8988T (cell line): ENCODE measurements at regions not wholly inside any gene's neighbourhood (a gene's known extent, or its start where the extent isn't known, plus 50 kb on each side); places are given as distances from the start of the nearest gene placed in this dataset.
"Not testable (repeated sequence)": the region's sequence is repeated elsewhere in the genome, so short reads cannot be mapped to it uniquely, and the experiment has no call there.

Experiments
- DNase-seq: peaks from one replicate; pipeline ENCODE4 v3.0.0; 2011

DNA sequence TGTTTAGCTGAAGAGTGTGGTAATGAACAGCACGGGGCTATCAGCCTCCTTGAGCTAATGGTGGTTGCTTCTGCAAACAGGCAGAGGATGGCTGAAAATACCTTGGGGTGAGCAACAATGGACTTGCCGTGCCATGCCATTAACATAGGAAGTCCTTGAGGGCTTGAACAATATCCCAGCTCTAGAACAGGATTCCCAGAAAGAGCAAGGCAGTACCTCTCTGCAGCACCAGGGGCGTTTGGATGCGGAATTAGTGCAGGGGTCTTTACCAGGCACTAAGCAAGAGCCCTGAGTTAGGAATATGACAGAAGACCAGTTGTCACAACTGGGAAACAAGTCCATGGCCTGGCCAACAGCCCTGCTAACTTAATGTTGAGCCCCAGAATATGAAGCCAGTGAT, 143.2 kb upstream of the COBL start:
- DNase-seq: no peak

GRCh38 chr7:51458693-51459092, 142.1 kb upstream of the COBL start:
- no peak for DNase-seq

- DNase-seq: no peak
These were observed 140.5 kb upstream of the COBL start for GRCh38 chr7:51457079-51457478.

GRCh38 chr7:51456431-51457060, 139.9 kb upstream of the COBL start:
- no peak for DNase-seq

- no peak for DNase-seq
These were observed 139.3 kb upstream of the COBL start for GRCh38 chr7:51455948-51456347.

DNA sequence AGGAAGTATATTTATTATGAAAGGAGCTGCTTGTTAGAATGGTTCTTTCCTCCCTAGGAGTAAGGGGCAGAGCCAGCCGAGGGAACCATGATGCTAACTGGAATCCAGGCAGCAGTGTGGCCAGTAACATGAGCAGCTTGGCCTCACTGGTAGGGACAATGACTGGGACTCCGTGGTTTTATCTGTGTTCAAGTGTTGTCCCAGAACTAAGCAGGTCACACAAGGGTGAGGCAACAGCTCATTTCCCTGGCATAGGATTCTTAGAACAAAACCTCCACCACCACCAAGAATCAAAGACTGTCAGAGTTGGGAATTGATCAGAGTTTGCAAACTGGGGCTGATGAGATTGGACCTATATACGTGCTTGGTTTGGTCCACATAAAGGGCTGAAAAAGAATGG, 138.9 kb upstream of the COBL start:
- DNase-seq: no peak

DNA sequence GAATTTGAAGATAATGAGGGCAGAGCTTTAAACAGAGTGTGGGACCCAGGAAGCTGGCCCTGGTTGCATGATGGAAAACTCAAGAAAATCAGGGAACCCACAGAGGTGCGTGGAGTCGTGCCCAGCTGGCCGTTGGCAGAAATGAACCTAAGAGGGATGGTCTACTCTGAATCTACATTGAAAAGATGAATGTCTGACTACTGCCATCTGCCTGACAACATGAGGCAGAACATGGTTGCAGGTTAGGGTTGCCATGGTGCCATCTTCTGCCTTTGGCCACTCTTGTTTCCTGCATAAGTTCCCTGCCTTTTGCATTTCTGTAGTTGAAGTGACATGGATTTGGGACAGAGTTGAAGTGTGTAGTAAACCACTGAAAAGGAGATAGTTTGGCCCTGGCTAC, 138.5 kb upstream of the COBL start:
- no peak for DNase-seq

DNA sequence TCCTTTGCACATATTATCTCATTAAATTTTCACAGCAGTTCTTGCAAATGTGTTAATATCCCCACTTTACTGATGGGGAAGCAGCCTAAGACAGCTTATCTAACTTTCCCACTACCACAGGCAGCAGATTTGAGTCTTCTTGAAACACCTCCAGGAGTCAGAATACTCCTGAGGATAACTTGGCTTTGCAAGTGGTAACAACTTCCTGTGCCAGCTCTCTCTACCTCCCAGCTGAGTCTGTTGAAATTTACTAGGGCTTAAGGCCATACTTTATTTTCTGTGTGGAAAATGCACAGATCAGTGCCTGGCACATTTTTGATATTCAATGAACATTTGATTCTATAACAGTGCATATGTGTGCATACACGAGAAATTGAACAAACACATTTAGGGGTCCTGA, 136.1 kb upstream of the COBL start:
- no peak for DNase-seq

- DNase-seq: no peak
These were observed 135.3 kb upstream of the COBL start for GRCh38 chr7:51451751-51452476.

DNA sequence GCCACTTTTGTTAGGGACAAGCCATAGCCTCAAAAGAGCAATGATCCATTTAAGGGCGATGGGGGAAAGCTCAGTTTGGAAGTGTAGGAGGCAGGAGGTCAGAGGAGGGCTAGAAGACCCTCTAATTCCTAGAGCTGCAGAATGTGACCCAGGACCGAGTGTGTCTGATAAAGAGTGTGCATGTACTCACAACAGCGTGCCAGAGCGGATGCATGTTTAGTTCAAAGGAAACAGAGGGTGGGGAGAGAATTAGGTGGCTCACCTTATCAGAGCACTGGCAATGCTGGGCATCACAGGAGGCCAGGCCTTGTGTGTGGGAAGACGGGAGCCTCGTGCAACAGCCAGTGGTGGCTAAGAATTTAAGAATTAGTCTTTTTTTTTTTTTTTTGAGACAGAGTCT, 133.9 kb upstream of the COBL start:
- DNase-seq: no peak

GRCh38 chr7:51446785-51447184, 130.2 kb upstream of the COBL start:
- no peak for DNase-seq

GRCh38 chr7:51446356-51446755, 129.7 kb upstream of the COBL start:
- no peak for DNase-seq

- DNase-seq: no peak
These were observed 128.3 kb upstream of the COBL start for GRCh38 chr7:51444936-51445335.

GRCh38 chr7:51430480-51431086, 114.0 kb upstream of the COBL start:
- DNase-seq: no peak

- DNase-seq: no peak
These were observed 111.7 kb upstream of the COBL start for GRCh38 chr7:51428217-51428887.

DNA sequence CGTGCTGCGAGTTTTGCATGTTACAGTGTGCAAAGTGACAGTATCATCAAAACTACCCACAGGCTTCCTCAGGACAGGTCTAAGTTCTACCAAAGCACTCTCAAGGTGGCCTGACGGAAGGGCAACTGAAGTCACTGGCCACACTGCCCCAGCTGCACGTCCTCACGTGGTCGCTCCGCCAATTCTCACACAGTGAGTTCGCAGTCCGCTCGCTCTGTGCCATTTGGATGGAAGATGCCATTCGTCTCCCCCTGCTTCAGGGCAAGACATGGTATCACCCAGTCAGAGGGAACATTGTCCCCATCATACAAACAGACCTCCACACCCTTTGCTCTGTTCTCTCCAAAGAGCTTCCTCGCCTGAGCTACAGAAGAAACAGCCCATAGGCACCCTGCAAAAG, 109.6 kb upstream of the COBL start:
- DNase-seq: no peak

DNA sequence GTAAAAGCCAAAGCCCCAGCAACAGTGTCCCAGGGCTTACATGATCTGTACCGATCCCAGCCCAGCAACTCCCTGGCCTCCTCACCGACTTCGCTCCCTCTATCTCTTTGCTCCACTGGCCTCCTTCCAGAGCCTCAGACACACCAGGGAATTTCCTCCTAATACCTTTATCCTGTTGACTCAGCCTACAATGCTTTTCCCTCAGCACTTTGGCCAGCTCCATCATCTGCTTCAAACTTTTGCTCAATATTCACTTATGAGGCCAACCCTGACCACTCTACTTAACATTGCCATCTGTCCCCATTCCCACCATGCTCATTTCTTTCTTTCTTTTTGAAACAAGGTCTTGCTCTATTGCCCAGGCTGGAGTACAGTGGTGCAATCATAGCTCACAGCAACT, 93.3 kb upstream of the COBL start:
- not testable (repeated sequence) for DNase-seq

DNA sequence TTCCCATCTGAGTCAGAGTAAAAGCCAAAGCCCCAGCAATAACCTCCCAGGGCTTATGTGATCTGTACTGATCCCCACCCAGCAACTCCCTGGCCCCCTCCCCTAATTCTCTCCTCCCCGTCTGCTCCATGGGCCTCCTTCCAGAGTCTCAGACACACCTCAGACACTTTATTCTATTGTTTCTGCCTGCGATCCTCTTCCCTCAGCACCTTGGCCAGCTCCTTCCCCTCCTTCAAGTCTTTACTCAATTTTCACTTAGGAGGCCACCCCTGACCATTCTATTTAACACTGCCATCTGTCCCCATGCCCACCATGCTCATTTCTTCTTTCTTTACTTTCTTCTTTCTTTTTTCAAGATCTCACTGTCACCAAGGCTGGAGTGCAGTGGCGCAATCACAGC, 81.0 kb upstream of the COBL start:
- not testable (repeated sequence) for DNase-seq

DNA sequence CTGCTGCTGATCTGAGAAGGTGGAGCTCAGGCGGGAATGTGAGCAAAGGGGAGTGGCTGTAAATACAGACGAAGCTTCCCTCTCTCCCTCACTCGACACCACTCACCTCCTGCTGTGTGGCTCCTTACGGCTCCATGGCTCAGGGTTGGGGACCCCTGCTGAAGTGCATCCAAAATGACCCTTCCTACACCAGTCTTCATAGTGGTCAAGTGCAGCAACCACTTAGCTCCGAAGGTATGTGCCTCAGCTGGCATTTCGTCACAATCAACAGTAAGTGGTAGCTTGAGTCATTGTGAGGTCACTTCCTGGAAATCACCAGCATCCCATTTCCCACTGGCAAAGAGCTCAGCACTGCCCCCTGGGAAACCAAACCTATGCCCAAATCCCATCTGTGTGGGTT, 76.4 kb upstream of the COBL start:
- DNase-seq: not testable (repeated sequence)

DNA sequence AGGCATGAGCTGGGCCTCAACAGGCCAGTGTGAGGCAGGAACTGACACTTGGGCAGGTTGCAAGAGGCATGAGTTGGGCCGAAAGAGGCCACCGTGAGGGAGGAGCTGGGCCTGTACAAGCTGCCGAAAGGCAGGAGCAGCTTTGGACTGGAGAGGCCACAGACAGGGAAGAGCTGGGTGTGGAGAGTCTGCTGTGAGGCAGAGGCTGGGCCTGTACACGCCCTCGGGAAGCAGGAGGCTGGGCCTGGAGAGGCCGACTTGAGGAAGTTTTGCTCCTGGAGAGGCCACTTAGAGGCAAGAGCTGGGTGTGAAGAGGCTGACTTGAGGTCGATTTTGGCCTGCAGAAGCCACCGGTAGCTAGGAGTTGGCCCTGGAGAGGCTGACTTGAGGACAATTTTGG, 73.3 kb upstream of the COBL start:
- DNase-seq: not testable (repeated sequence)

- not testable (repeated sequence) for DNase-seq
These were observed 72.7 kb upstream of the COBL start for GRCh38 chr7:51389216-51389812.

- not testable (repeated sequence) for DNase-seq
These were observed 71.6 kb upstream of the COBL start for GRCh38 chr7:51388241-51388640.

DNA sequence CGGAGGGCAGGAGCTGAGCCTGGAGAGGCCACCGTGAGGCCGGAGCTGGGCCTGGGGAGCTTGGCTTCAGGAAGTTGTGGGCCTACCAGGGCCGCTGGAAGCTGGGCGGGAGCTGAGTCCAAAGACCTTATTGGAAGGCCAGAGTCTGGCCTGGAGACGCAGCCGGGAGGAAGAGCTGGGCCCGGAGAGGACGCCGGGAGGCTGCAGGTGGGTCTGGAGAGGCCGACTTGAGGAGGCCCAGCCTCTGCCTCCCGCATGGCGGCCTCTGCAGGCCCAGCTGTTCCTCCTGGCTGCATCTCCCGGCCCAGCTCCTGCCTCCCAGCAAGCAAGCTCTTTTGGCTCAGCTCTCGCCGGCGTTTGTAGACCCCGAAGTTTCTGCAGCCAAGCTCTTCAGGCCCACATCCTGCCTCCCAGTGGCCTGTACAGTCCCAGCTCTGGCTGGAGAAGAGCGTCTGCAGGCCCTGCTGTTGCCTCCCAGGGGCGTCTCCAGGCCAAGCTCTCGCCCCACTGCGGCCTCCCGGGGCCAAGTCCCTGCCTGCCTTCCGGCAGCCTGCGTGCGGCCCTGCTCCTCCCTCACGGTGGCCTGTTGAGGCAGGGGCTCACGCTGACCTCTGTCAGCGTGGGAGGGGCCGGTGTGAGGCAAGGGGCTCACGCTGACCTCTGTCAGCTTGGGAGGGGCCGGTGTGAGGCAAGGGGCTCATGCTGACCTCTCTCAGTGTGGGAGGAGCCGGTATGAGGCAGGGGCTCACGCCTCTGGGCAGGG, 70.4 kb upstream of the COBL start:
- DNase-seq: not testable (repeated sequence)
